ENCODE measurements at regions not wholly inside any gene's neighbourhood (a gene's known extent, or its start where the extent isn't known, plus 50 kb on each side); places are given as distances from the start of the nearest gene placed in this dataset.

DNA sequence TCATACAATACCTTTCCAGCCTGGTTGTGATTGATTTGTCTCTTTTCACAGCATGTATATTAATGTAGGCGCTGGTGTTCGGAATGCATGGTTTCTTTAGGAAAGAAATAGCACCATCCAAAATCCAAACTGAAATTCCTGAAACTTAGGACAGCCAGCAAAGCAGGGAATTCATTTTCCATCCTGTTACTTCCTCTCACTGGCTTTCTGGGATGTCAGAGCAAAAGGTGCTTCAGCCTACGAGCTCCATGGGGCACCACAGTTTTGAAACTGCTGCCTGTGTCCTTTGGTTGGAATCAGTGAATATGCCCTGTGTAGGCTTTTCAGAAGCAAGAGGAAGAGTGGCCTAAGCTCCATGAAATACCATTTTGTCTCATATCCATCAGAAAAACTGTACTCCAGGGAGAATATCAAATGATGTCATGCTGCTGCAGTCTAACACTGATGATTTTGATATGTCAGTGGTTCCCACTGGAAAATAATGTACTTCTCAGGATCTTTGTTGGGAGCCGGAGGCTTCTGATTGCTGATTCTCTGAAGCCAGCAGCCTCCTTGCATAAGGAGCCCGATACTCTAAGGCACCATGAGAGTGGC lies 117.8 kb upstream of the SERP2 start:
- no peak for TF ChIP-seq YY1 (IDR thresholded peaks at IDR 0.05; ENCODE audit: insufficient read depth, insufficient read length)
- no peak for TF ChIP-seq ZNF274 (IDR thresholded peaks at IDR 0.05; ENCODE audit: low read depth, low read length)
- TF ChIP-seq SUZ12 (IDR thresholded peaks at IDR 0.05; ENCODE audit: extremely low read depth, insufficient read depth, insufficient read length) = no peak
